ENCODE measurements at regions not wholly inside any gene's neighbourhood (a gene's known extent, or its start where the extent isn't known, plus 50 kb on each side); places are given as distances from the start of the nearest gene placed in this dataset.

GRCh38 chr12:33759279-33759678 lies 263.0 kb upstream of the ALG10 start:
- ChIA-PET CTCF (no interaction called here), RAD21 (ENCODE audit: low non-redundant PET in 1 of 2, low total read pairs in 2 of 2, uncharacterized antibody in 2 of 2, unreplicated experiment in 2 of 2) (no interaction called here), POLR2A (no interaction called here)
- TF ChIP-seq ELF1 (IDR thresholded peaks at IDR 0.05; ENCODE audit: borderline replicate concordance, low read depth) (no peak), SRF (IDR thresholded peaks at IDR 0.05; ENCODE audit: low read depth) (no peak), CEBPB (IDR thresholded peaks at IDR 0.05; ENCODE audit: low read depth) (no peak)
- no peaks in the 10 kb centered on the region for H3K79me2 ChIP-seq (ENCODE audit: insufficient read depth, low read length)
- no TSS peak for BruUV-seq (replicated peaks)
- no peaks in the 10 kb centered on the region for H3K36me3 ChIP-seq (ENCODE audit: control insufficient read depth in 1 of 2, insufficient read depth in 2 of 2, low read length in 2 of 2)
- H4K20me1 ChIP-seq (ENCODE audit: insufficient read depth), result no peaks in the 10 kb centered on the region
- no peaks in the 10 kb centered on the region for H3K4me1 ChIP-seq (ENCODE audit: control insufficient read depth in 1 of 2, insufficient read depth in 2 of 2, low read length in 2 of 2)
- H2AFZ ChIP-seq (ENCODE audit: low read depth, low read length, poor library complexity, severe bottlenecking), result no peak overlapping the region
- no peaks in the 10 kb centered on the region for H3K9me2 ChIP-seq (ENCODE audit: insufficient read depth)
- intact Hi-C loops (cut with micrococcal nuclease), result no loop called here
- ATAC-seq, result no peak
- DNase-seq (ENCODE audit: low read depth, low spot score), result no peak
- H3K27me3 ChIP-seq (ENCODE audit: insufficient read depth, low read length), result no peaks in the 10 kb centered on the region
- H3K27ac ChIP-seq (ENCODE audit: low read depth, low read length), result no peak overlapping the region
- no peak overlapping the region for H3K4me3 ChIP-seq (replicated peaks in 1 of 2; ENCODE audit: low read depth in 1 of 2, low read length in 2 of 2)
- H3K9ac ChIP-seq (ENCODE audit: low read length), result no peak overlapping the region
- peaks cover 11 to 12% of the 10 kb centered on the region in 2 experiments; a peak in 2 of 4 replicates for H3K9me3 ChIP-seq (ENCODE audit: control insufficient read depth in 1 of 2, insufficient read depth in 1 of 2, low read depth in 1 of 2, low read length in 2 of 2)
- H3K4me2 ChIP-seq (ENCODE audit: low read length), result no peak overlapping the region

- TF ChIP-seq YY1 (IDR thresholded peaks at IDR 0.05; ENCODE audit: extremely low read depth, insufficient replicate concordance, low read depth, low read length), result no peak
- TF ChIP-seq ATF3 (IDR thresholded peaks at IDR 0.05), result no peak
- no peak for TF ChIP-seq RAD21 (IDR thresholded peaks at IDR 0.05; ENCODE audit: low read depth)
- Histone ChIP-seq H3K9ac (ENCODE audit: low read length) (no peak overlapping the region), H3K79me2 (ENCODE audit: insufficient read depth, low read length) (no peaks in the 10 kb centered on the region), H3K4me2 (ENCODE audit: low read length) (no peak overlapping the region), H3K4me3 (replicated peaks in 1 of 2; ENCODE audit: low read depth in 1 of 2, low read length in 2 of 2) (no peak overlapping the region), H3K27me3 (ENCODE audit: insufficient read depth, low read length) (no peaks in the 10 kb centered on the region), H3K4me1 (ENCODE audit: control insufficient read depth in 1 of 2, insufficient read depth in 2 of 2, low read length in 2 of 2) (no peaks in the 10 kb centered on the region), H2AFZ (ENCODE audit: low read depth, low read length, poor library complexity, severe bottlenecking) (no peak overlapping the region), H4K20me1 (ENCODE audit: insufficient read depth) (no peaks in the 10 kb centered on the region), H3K27ac (ENCODE audit: low read depth, low read length) (no peak overlapping the region), H3K36me3 (ENCODE audit: control insufficient read depth in 1 of 2, insufficient read depth in 2 of 2, low read length in 2 of 2) (no peaks in the 10 kb centered on the region), H3K9me3 (ENCODE audit: control insufficient read depth in 1 of 2, insufficient read depth in 1 of 2, low read depth in 1 of 2, low read length in 2 of 2) (peaks cover 13 to 18% of the 10 kb centered on the region in 2 experiments; a peak in 2 of 4 replicates), H3K9me2 (ENCODE audit: insufficient read depth) (no peaks in the 10 kb centered on the region)
- no peak for ATAC-seq
- no peak for DNase-seq (ENCODE audit: low read depth, low spot score)
- CTCF ChIA-PET, result no interaction called here
- no TSS peak for BruUV-seq (replicated peaks)
- RAD21 ChIA-PET (ENCODE audit: low non-redundant PET in 1 of 2, low total read pairs in 2 of 2, uncharacterized antibody in 2 of 2, unreplicated experiment in 2 of 2), result no interaction called here
- intact Hi-C loops (cut with micrococcal nuclease), result no loop called here
- POLR2A ChIA-PET, result no interaction called here
Measured at GRCh38 chr12:33763331-33763730, 259.0 kb upstream of the ALG10 start.

Measured in HCT116 (cell line).